ENCODE measurements at regions not wholly inside any gene's neighbourhood (a gene's known extent, or its start where the extent isn't known, plus 50 kb on each side); places are given as distances from the start of the nearest gene placed in this dataset.

- ATAC-seq = no peak
- no peak for FAIRE-seq
- no peak for DNase-seq (ENCODE audit: extremely low read depth in 1 of 4, low spot score in 3 of 4)
- H3K9me3 ChIP-seq (replicated peaks; ENCODE audit: control insufficient read depth, insufficient read depth, low read depth, low read length) = no peaks in the 10 kb centered on the region
- H3K27ac ChIP-seq (ENCODE audit: extremely low read depth, low read depth, low read length) = no peak overlapping the region
- no peaks in the 10 kb centered on the region for H3K9me1 ChIP-seq (ENCODE audit: control insufficient read depth, insufficient read depth, low read length)
- no peaks in the 10 kb centered on the region for H3K36me3 ChIP-seq (ENCODE audit: control insufficient read depth, insufficient read depth, low read length)
- no peaks in the 10 kb centered on the region for H3K4me1 ChIP-seq (replicated peaks in 1 of 2; ENCODE audit: control insufficient read depth in 2 of 2, insufficient read depth in 2 of 2, low read length in 2 of 2)
- H3K79me2 ChIP-seq (ENCODE audit: control insufficient read depth, insufficient read depth, low read length) = no peaks in the 10 kb centered on the region
- POLR2A ChIA-PET = interaction anchor here (0.6 kb wide), 1 partner anchor 12 kb away, joined by 3 read pairs; no protein-coding TSS in a partner anchor
- intact Hi-C loops (cut with micrococcal nuclease) = no loop called here
- no peaks in the 10 kb centered on the region for H3K27me3 ChIP-seq (ENCODE audit: control insufficient read depth in 2 of 2, insufficient read depth in 2 of 2, low read length in 2 of 2)
- H4K20me1 ChIP-seq (replicated peaks; ENCODE audit: control insufficient read depth, insufficient read depth, low read length) = no peaks in the 10 kb centered on the region
- H2AFZ ChIP-seq (ENCODE audit: low read depth, low read length) = no peak overlapping the region
- no TSS peak for BruUV-seq (replicated peaks)
- TF ChIP-seq TAF7 (tag; IDR thresholded peaks at IDR 0.05) = no peak
- no peak for TF ChIP-seq KDM2B (CRISPR knock-in tag; IDR thresholded peaks at IDR 0.05)
- no peak for TF ChIP-seq ZBTB5 (IDR thresholded peaks at IDR 0.05)
- no peak overlapping the region for H3K9ac ChIP-seq (ENCODE audit: insufficient read depth in 1 of 2, low read depth in 2 of 2, low read length in 2 of 2)
- CTCF ChIA-PET (ENCODE audit: low intra/inter-chr PET ratio) = no interaction called here
- WGBS (ENCODE audit: insufficient coverage, low coverage, missing lambda C conversion rate) = 3% methylated on average over 3 of the region's 4 CpGs
- H3K4me2 ChIP-seq (ENCODE audit: insufficient read depth, low read length) = no peak overlapping the region
- in situ Hi-C loops (cut with MboI) = no loop called here
- no peak overlapping the region for H3K4me3 ChIP-seq
Measured at GRCh38 chr3:94349310-94349878, 286.5 kb downstream of the NSUN3 start.

GRCh38 chr3:94356581-94356980 lies 293.7 kb downstream of the NSUN3 start:
- BruUV-seq (replicated peaks) = no TSS peak
- Histone ChIP-seq H3K9ac (ENCODE audit: insufficient read depth in 1 of 2, low read depth in 2 of 2, low read length in 2 of 2) (no peak overlapping the region), H3K4me2 (ENCODE audit: insufficient read depth, low read length) (no peak overlapping the region), H3K36me3 (ENCODE audit: control insufficient read depth, insufficient read depth, low read length) (no peaks in the 10 kb centered on the region), H2AFZ (ENCODE audit: low read depth, low read length) (no peak overlapping the region), H4K20me1 (replicated peaks; ENCODE audit: control insufficient read depth, insufficient read depth, low read length) (no peaks in the 10 kb centered on the region), H3K9me1 (ENCODE audit: control insufficient read depth, insufficient read depth, low read length) (no peaks in the 10 kb centered on the region), H3K27ac (ENCODE audit: extremely low read depth, low read depth, low read length) (no peak overlapping the region), H3K9me3 (replicated peaks; ENCODE audit: control insufficient read depth, insufficient read depth, low read depth, low read length) (no peaks in the 10 kb centered on the region), H3K4me3 (no peak overlapping the region), H3K79me2 (ENCODE audit: control insufficient read depth, insufficient read depth, low read length) (no peaks in the 10 kb centered on the region), H3K4me1 (replicated peaks in 1 of 2; ENCODE audit: control insufficient read depth in 2 of 2, insufficient read depth in 2 of 2, low read length in 2 of 2) (no peaks in the 10 kb centered on the region), H3K27me3 (ENCODE audit: control insufficient read depth in 2 of 2, insufficient read depth in 2 of 2, low read length in 2 of 2) (no peaks in the 10 kb centered on the region)
- intact Hi-C loops (cut with micrococcal nuclease) = no loop called here
- 0% methylated on average over 1 of the region's 1 CpG for WGBS (ENCODE audit: insufficient coverage, low coverage, missing lambda C conversion rate)
- in situ Hi-C loops (cut with MboI) = no loop called here
- ChIA-PET POLR2A (no interaction called here), CTCF (ENCODE audit: low intra/inter-chr PET ratio) (no interaction called here)
- no peak for FAIRE-seq
- no peak for ATAC-seq
- no peak for DNase-seq (ENCODE audit: extremely low read depth in 1 of 4, low spot score in 3 of 4)
- TF ChIP-seq CBFA2T3 (IDR thresholded peaks at IDR 0.05) (no peak), ZNF449 (CRISPR knock-in tag; IDR thresholded peaks at IDR 0.05) (no peak), ZHX1 (conservative IDR thresholded peaks at IDR 0.05; ENCODE audit: low read length) (no peak), POLR3G (IDR thresholded peaks at IDR 0.05; ENCODE audit: extremely low read depth, insufficient read length, insufficient replicate concordance) (no peak), ZNF263 (CRISPR knock-in tag; IDR thresholded peaks at IDR 0.05; ENCODE audit: borderline replicate concordance) (no peak), ZNF197 (CRISPR knock-in tag; IDR thresholded peaks at IDR 0.05; ENCODE audit: low read depth) (no peak), ZNF583 (CRISPR knock-in tag; IDR thresholded peaks at IDR 0.05) (no peak)

Measured in K562 (cell line).